NCI-H1436 (cell line): ENCODE measurements at regions not wholly inside any gene's neighbourhood (a gene's known extent, or its start where the extent isn't known, plus 50 kb on each side); places are given as distances from the start of the nearest gene placed in this dataset.
"Not testable (repeated sequence)": the region's sequence is repeated elsewhere in the genome, so short reads cannot be mapped to it uniquely, and the experiment has no call there.

Experiments
- DNase-seq: peaks from one replicate; lab custom pipeline; 2025; lab: John Stamatoyannopoulos, UW

GRCh38 chrX:39765327-39765726 lies 332.4 kb downstream of the BCOR start:
- no peak for DNase-seq

GRCh38 chrX:39766085-39766726 lies 331.6 kb downstream of the BCOR start:
- no peak for DNase-seq

- no peak for DNase-seq
Observed at GRCh38 chrX:39766855-39767254, 330.9 kb downstream of the BCOR start.

GRCh38 chrX:39767446-39767845 lies 330.3 kb downstream of the BCOR start:
- DNase-seq, result no peak

- no peak for DNase-seq
Observed at GRCh38 chrX:39769748-39770147, 328.0 kb downstream of the BCOR start.

GRCh38 chrX:39771089-39771488 lies 326.7 kb downstream of the BCOR start:
- no peak for DNase-seq

- no peak for DNase-seq
Observed at GRCh38 chrX:39772057-39772832, 325.5 kb downstream of the BCOR start.

- no peak for DNase-seq
Observed at GRCh38 chrX:39773150-39773549, 324.6 kb downstream of the BCOR start.

GRCh38 chrX:39773923-39774773 lies 323.6 kb downstream of the BCOR start:
- no peak for DNase-seq

- DNase-seq, result no peak
Observed at GRCh38 chrX:39774774-39775328, 322.9 kb downstream of the BCOR start.

- no peak for DNase-seq
Observed at GRCh38 chrX:39777623-39778025, 320.1 kb downstream of the BCOR start.

GRCh38 chrX:39779952-39780783 lies 317.6 kb downstream of the BCOR start:
- no peak for DNase-seq

- DNase-seq, result no peak
Observed at GRCh38 chrX:39782276-39782675, 315.5 kb downstream of the BCOR start.

- no peak for DNase-seq
Observed at GRCh38 chrX:39787999-39788398, 309.8 kb downstream of the BCOR start.

GRCh38 chrX:39788521-39788920 lies 309.2 kb downstream of the BCOR start:
- no peak for DNase-seq

GRCh38 chrX:39791691-39792090 lies 306.1 kb downstream of the BCOR start:
- no peak for DNase-seq

- DNase-seq, result no peak
Observed at GRCh38 chrX:39795605-39796004, 302.2 kb downstream of the BCOR start.

GRCh38 chrX:39796856-39797255 lies 300.9 kb downstream of the BCOR start:
- DNase-seq, result no peak

- not testable (repeated sequence) for DNase-seq
Observed at GRCh38 chrX:39798488-39798887, 299.3 kb downstream of the BCOR start.

- DNase-seq, result no peak
Observed at GRCh38 chrX:39802354-39802753, 295.4 kb downstream of the BCOR start.

- DNase-seq, result no peak
Observed at GRCh38 chrX:39802908-39803307, 294.9 kb downstream of the BCOR start.

- DNase-seq, result no peak
Observed at GRCh38 chrX:39805022-39805421, 292.7 kb downstream of the BCOR start.
